Stimulated activated CD4-positive, alpha-beta T cell treated with anti-CD3 and anti-CD28 coated beads, Interleukin-4, amount 100 ng/mL, for 4 hours (primary cell): ENCODE measurements at regions not wholly inside any gene's neighbourhood (a gene's known extent, or its start where the extent isn't known, plus 50 kb on each side); places are given as distances from the start of the nearest gene placed in this dataset.
A peak's percentile ranks its signal among the peaks of the same experiment; 100 is the strongest.
"Not testable (repeated sequence)": the region's sequence is repeated elsewhere in the genome, so short reads cannot be mapped to it uniquely, and the experiment has no call there.

Experiments used
- DNase-seq, 2 experiments: peaks; one replicate each; pipeline ENCODE4 v3.0.0-alpha.2; 2020

GRCh38 chr10:47145290-47145934, 154.6 kb upstream of the GDF10 start:
- no peak for DNase-seq

- no peak for DNase-seq
Measured at GRCh38 chr10:47146572-47146971, 153.4 kb upstream of the GDF10 start.

- DNase-seq = no peak
Measured at GRCh38 chr10:47147186-47147585, 152.8 kb upstream of the GDF10 start.

DNA sequence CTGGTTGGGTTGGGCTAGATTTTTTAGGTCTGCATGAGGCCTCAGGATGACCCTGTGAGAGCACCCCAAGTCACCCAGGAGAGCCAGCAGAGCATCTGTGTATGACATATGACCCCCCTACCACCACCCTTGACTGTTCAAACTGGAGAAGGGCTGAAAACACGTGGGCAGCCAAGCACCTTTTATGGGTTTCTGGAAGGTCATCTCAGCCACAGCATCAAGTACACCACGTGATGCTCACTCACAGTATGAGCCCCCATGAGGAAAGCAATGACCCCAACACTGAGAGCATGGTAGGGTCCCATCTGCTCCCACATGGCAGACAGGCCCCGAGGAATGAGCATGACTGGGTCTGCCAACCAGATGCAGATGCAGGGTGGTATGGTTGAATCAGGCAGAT, 149.4 kb upstream of the GDF10 start:
- DNase-seq = no peak

DNA sequence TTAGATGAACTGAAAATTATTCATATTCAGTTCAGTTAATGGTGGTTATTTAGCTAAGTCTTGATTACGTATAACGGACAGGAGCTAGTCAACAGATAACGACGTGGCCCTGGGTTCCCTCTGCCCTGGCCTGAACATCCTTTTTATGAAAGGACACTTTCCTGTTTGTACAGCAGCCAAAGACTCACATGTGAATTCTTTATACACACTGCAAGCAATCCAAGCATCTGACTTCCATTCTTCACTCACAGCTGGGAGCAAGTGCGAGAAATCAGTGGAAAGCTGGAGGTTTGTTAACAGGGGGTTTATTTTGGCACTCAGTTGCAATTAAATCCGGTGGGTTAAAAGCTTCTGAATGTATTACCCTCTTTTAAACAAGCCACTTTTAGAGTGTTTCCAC, 148.1 kb upstream of the GDF10 start:
- DNase-seq = no peak

DNA sequence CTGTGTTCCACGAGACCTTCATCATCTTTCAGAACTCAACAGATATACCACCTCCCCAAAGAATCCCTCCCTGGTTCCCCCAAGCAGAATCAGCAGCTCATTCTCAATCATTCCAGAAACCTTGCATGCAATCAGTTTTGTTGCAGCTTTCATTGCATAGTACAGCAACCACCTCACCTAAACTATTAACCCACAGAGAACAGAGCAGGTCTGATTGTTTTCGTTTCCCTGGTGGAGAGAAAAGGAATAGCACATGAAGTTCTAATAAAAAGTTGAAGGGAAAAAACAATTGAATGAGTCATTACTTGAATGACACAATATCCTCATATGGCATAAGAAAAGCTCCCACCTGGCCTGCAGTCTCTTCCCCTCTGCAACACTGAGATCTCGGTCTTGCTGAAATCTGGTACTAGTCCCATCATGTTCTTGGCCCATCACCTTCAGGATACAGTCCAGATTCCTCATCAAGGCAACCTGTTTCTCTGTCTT, 147.1 kb upstream of the GDF10 start:
- no peak for DNase-seq

- DNase-seq = no peak
Measured at GRCh38 chr10:47154762-47155161, 145.2 kb upstream of the GDF10 start.

- no peak for DNase-seq
Measured at GRCh38 chr10:47156873-47157272, 143.1 kb upstream of the GDF10 start.

DNA sequence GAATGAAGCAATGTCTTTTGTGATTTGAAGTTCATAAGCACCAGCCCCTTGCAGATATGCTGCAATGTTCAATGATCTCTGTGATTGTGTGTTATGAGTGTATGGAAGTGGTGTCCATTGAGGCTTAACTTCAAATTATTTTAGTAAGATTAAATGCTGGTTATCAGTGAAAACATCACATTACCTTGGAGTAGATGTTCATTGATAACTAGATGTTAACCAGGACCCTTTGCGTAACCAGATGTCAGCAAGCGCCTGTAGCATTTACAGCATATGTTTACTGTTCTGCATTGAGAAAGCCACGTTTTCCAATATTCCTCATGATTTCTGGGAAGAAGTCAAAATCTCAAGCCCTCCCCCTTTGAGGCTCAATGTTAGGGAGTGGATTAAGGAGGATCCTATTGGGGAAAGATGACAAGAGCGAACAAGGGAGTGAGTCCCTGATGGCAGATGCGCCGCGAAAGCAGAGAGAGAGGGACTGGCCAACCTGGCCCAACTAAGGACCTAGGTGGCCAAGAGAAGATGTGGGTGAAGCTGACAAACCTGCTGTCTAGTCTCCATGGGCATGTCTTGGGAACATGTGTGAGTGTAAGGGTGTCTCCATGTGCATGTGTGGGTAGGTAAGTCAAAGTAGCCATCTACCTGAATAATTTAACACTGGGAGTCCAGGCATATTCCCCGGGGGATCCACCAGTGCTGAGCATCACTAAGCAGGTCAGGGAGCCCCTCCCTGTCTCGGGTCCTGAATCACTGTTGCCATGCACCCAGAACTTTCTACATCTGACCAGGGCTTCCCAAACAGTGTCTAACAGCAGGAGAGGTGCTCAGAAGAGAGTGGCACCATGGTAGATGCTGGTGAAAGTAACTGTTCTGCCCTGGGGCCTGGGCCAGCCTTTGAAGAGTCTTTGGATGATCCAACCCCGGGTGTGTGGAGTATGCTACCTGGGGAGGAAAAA, 141.6 kb upstream of the GDF10 start:
- DNase-seq = no peak

DNA sequence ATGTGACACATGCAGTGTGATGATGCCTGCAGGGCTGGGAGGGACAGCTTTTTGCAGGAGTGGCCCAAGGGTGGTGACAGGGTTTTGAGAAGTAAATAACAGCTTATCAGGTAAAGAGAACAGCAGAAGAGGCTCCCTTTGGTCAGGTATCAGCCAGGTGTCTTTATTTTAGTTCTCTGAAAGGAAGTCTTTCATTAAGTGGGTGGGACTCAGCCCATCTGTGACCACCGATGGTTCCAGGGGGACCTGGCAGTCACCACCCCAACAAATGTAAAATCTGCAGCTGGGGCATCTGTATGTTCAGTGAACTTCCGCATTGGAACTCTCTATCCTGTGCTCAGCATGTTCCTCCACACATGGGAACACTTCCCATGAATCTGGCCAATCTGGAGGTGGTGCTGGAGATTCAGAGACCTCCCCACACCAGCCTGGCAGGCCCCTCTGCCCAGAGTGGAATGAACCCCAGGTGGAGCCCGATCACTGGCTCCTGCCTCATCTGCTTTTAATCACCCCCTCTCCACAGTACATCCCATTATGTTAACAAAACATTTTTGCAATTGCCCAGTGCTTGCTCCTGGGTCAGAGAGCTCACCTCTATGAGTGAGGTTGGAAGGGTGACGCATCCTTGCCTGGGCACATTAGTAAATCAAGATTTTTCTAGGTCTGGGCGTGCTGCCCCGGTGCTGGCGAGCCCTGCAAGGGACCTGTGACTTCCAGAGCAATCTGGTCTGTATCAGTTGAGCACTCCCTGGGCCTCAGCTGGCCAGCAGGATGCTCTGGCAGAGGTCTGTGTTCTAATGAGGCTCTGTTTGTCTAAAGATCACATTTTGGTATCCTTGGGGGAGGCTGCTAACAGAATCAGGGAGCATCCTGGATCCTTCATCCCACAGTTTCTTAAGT, 140.4 kb upstream of the GDF10 start:
- no peak for DNase-seq

DNA sequence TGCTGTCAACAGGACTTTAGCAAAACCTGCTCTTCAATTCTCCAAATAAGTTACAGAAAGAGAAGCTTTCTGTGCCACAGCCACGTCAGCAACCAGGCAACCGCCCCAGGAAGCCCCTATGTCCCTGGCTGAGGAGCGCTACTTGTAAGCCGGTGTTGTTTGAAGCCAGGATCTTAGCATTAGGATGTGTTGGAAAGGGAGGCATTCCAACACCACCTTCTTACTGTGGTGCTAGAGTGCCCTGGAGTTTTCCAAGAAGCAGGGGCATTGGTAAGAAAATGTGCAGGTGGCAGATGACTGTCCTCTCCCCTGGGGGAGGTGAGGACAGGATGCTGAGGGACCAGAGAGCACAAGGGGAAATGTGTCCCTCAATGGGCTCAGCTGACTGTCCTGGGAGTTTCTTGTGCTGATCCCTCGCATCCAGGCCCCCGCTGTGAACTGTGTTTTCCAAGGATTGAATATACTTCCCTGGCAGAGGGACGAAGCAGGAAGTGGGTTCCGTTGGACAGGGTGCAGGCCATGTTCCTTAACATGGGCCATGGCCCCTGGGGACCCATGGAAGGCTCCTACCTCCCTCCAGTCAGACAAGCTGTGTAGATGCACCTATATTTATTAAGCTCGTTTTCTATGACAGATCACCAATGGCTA, 139.6 kb upstream of the GDF10 start:
- DNase-seq = no peak

DNA sequence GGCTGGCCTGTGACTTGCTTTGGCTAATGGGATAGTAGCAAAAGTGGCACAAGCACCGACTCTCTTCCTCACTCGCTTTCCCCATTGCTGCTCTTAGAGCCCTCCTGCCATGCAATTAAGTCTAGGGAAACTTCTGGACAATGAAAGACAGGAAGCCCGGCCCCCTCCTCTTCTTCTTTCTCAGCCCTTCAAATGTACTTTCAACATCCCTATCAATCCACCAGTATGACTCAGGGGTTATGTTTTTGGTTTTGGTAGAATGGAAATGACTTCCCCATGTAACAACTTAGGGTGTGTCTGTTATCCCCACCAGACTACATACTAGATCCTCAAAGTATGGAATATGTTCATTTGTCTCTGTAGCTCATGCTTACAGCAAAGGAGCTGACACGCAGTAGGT, 139.0 kb upstream of the GDF10 start:
- no peak for DNase-seq

GRCh38 chr10:47161465-47161864, 138.5 kb upstream of the GDF10 start:
- no peak for DNase-seq

- no peak for DNase-seq
Measured at GRCh38 chr10:47164126-47164799, 135.7 kb upstream of the GDF10 start.

DNA sequence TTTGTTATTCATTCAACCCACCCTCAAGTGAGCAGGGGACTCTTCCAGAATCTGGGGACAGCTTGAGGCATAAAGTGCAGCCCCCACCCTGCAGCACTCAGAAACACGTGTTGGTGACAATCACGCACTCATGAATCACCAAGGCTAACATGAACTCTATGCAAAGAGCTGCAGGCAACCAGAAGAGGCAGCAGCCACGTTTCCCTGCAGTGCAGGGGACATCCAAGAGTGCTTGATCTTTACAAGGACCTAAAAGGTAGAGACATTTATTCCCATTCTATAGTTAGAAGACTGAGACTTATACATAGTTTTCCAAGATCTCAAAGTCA, 135.2 kb upstream of the GDF10 start:
- DNase-seq = no peak

DNA sequence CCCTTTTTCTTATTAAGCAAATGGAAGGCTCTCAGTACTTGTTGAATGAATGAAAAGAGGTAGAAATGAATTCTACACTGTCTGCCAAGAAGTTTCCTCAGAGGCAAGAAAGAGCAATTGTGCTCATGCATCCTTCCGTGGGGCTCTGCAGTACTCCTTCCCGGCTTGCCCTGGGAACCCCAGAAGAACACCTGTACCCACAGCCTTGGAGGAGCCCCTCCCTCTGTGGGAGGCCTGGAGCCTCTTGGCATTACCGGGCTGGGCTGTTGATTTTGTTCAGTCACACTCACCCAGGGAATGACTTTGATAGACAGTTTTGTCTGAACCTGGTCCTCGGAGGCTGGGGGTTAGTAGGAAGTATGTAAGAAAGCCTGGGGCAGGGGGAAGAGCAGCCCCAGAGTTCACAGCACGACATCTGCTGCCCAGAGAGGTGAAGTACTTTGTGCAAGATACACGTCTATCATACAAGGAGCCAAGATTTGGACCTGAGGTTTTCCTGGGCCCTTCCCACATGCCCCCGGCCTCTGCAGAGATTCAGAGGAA, 134.8 kb upstream of the GDF10 start:
- DNase-seq = no peak

GRCh38 chr10:47165711-47166404, 134.1 kb upstream of the GDF10 start:
- DNase-seq = peak; percentile 20 to 27

GRCh38 chr10:47166405-47166777, 133.6 kb upstream of the GDF10 start:
- DNase-seq = no peak

DNA sequence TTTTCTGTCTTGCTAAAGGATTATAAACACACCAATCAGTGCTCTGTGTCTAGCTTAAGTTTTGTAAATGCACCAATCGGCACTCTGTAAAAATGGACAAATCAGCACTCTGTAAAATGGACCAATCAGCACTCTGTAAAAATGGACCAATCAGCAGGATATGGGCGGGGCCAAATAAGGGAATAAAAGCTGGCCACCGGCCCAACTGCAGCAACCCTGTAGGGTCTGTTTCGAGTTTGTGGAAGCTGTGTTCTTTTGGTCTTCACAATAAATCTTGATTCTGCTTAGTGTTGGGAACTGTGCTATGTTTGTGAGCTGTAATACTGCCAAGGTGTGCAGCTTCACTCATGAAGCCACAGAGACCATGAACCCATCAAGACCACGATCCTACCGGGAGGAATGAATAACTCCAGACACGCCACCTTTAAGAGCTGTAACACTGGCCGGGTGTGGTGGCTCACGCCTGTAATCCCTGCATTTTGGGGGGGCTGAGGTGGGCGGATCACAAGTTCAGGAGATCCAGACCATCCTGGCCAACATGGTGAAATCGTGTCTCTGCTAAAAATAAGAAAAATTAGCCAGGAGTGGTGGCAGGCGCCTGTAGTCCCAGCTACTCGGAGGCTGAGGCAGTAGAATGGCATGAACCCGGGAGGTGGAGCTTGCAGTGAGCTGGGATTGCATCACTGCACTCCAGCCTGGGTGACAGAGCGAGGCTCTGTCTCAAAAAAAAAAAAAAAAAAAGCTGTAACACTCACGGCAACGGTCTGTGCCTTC, 133.0 kb upstream of the GDF10 start:
- DNase-seq = not testable (repeated sequence)

DNA sequence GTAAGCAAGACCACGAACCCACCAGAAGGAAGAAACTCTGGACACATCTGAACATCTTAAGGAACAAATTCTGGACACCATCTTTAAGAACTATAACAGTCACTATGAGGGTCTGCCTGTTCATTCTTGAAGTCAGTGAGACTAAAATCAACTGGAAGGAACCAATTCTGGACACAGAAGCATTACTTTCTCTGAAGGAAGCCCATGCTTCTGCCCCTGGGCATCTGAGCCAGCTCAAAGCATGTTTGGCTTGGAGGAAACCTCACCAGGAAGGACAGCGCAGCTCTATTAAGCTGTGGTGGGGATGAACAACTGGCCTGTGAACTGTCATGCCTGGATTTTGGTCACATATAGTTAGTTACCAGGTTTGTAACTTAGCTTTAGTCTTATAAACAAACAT, 132.4 kb upstream of the GDF10 start:
- DNase-seq = no peak
